ENCODE measurements at regions not wholly inside any gene's neighbourhood (a gene's known extent, or its start where the extent isn't known, plus 50 kb on each side); places are given as distances from the start of the nearest gene placed in this dataset.

DNA sequence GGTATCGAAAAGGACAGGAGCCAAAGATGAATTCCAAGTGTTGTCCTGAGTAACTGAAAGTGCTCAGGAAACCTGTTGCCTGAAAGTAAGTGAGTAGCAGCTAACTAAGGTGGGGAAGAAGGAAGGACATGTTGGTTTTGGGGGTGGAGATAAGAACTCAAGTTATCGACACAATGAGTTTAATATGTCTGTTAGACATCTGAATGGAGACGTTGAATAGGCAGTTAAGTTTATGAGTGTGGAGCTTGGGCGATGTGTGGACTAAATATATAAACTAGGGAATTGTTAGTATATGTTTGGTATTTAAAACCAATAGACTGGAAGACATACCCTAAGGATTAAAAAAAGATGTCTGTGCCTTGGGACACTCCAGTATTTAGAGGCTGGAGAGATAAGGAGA, 82.7 kb upstream of the ASIC2 start:
- no peak for DNase-seq
- TF ChIP-seq POLR2A (IDR thresholded peaks at IDR 0.05), result no peak
- TF ChIP-seq, protein P1, sequence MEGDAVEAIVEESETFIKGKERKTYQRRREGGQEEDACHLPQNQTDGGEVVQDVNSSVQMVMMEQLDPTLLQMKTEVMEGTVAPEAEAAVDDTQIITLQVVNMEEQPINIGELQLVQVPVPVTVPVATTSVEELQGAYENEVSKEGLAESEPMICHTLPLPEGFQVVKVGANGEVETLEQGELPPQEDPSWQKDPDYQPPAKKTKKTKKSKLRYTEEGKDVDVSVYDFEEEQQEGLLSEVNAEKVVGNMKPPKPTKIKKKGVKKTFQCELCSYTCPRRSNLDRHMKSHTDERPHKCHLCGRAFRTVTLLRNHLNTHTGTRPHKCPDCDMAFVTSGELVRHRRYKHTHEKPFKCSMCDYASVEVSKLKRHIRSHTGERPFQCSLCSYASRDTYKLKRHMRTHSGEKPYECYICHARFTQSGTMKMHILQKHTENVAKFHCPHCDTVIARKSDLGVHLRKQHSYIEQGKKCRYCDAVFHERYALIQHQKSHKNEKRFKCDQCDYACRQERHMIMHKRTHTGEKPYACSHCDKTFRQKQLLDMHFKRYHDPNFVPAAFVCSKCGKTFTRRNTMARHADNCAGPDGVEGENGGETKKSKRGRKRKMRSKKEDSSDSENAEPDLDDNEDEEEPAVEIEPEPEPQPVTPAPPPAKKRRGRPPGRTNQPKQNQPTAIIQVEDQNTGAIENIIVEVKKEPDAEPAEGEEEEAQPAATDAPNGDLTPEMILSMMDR (IDR thresholded peaks at IDR 0.05), result no peak
- H3K27ac ChIP-seq, result no peak overlapping the region
- H3K4me3 ChIP-seq, result no peak overlapping the region
- 84% methylated on average over 4 of the region's 4 CpGs for WGBS, 2 donors
- intact Hi-C loops (cut with DNase I; ENCODE audit: low total_unique reads), result no loop called here
- H3K36me3 ChIP-seq (ENCODE audit: low read depth, missing control alignments), result no peaks in the 10 kb centered on the region
- H3K4me1 ChIP-seq, result no peaks in the 10 kb centered on the region
- H3K9me3 ChIP-seq, result no peaks in the 10 kb centered on the region
- H3K27me3 ChIP-seq, result no peaks in the 10 kb centered on the region

DNA sequence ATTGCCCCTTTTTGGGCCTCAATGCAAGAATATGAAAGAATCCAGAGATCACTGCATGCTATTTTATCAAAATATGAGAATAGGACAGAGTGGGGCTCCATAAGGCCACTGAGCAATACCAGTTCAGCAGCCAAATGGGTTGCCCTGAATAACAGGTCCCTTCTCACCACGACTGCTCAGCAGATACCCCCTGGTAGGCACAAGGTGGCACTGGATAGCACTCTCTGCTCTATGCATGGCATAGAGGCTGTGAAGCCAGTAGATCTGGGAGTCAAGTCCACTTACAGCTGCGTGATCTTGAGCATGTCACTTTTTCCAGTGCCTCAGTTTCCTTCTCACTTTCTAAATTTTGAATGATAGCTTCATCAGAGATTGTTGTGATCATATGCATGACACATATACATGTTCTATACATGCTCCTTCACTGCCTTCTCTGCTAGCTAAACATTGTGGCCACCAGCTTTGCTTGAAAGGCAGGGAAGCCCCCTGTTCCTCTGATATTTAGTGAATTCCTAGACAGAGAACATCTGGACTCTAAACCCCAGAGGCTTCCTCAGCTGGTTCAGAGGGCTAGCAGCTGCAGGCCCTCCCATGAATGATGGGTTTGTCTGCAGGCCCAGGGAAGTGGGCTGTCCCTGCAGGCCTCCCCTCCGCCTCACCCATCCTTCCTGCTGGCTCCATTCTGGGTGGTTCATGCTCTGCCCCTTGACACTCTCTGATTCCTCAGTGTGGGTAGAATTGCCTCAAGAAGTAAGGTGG, 84.9 kb upstream of the ASIC2 start:
- intact Hi-C loops (cut with DNase I; ENCODE audit: low total_unique reads), result no loop called here
- Histone ChIP-seq H3K4me1 (no peaks in the 10 kb centered on the region), H3K4me3 (no peak overlapping the region), H3K27ac (no peak overlapping the region), H3K36me3 (ENCODE audit: low read depth, missing control alignments) (no peaks in the 10 kb centered on the region), H3K9me3 (no peaks in the 10 kb centered on the region), H3K27me3 (no peaks in the 10 kb centered on the region)
- 84 to 86% methylated on average over 3 of the region's 3 CpGs for WGBS, 2 donors
- DNase-seq, result peak; percentile 17
- TF ChIP-seq, protein P1 (IDR thresholded peaks at IDR 0.05), result no peak
- TF ChIP-seq POLR2A (IDR thresholded peaks at IDR 0.05), result no peak

DNA sequence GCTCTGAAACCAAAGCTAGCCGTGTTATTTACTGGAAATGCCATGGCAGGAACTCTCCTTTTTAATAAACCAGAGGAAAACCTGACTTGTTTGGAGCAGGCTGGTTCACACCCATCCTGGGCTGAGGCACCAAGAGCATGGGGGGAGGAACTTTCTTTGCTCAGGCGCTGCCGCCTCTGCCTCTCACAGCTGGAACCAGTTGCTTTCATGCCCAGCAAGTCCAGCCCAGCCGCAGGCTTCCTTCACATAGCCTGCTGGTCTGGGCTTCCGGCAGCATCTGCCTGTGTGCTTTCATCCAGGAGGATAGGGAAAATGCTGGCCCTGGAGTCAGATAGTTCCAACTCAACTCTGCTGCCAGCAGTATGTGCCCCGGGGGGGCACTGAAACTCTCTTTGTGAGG, 88.1 kb upstream of the ASIC2 start:
- intact Hi-C loops (cut with DNase I; ENCODE audit: low total_unique reads), result no loop called here
- WGBS, 2 donors, result 48 to 50% methylated on average over 2 to 6 of the region's 6 CpGs
- Histone ChIP-seq H3K27me3 (no peaks in the 10 kb centered on the region), H3K27ac (no peak overlapping the region), H3K36me3 (ENCODE audit: low read depth, missing control alignments) (no peaks in the 10 kb centered on the region), H3K9me3 (no peaks in the 10 kb centered on the region), H3K4me1 (no peaks in the 10 kb centered on the region), H3K4me3 (no peak overlapping the region)
- TF ChIP-seq POLR2A (IDR thresholded peaks at IDR 0.05), result no peak
- TF ChIP-seq, protein P1 (IDR thresholded peaks at IDR 0.05), result no peak
- no peak for DNase-seq

DNA sequence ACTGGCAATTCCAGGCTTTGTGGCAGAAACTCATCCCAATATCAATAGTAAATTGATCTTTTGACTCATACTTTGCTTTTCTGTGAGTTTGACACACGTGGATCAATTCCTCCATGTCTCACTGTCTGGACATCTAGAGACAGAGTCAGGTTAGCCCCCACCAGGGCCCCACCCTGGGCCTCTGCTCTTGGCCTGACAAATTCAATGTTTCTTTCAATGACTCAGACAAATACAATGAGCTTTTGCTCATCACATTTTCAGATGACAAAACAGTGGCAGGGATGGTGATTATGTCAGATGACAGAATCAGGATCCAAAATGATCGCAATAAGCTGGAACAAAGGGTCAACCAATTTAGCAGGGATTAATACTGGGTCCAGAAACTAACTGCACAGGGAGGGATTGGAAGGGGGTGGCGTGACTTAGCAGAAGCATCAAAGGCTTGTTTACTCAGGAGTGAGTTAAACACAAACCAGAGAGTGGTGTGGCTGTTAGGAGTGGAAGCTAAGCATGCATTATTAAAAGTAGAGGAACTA, 90.5 kb upstream of the ASIC2 start:
- H3K36me3 ChIP-seq (ENCODE audit: low read depth, missing control alignments), result no peaks in the 10 kb centered on the region
- no peaks in the 10 kb centered on the region for H3K4me1 ChIP-seq
- H3K27ac ChIP-seq, result no peak overlapping the region
- no peak overlapping the region for H3K4me3 ChIP-seq
- no peaks in the 10 kb centered on the region for H3K9me3 ChIP-seq
- DNase-seq, result no peak
- WGBS, 2 donors, result 87 to 88% methylated on average over 3 of the region's 3 CpGs
- intact Hi-C loops (cut with DNase I; ENCODE audit: low total_unique reads), result no loop called here
- H3K27me3 ChIP-seq, result no peaks in the 10 kb centered on the region
- TF ChIP-seq, protein P1 (IDR thresholded peaks at IDR 0.05), result no peak
- no peak for TF ChIP-seq POLR2A (IDR thresholded peaks at IDR 0.05)

DNA sequence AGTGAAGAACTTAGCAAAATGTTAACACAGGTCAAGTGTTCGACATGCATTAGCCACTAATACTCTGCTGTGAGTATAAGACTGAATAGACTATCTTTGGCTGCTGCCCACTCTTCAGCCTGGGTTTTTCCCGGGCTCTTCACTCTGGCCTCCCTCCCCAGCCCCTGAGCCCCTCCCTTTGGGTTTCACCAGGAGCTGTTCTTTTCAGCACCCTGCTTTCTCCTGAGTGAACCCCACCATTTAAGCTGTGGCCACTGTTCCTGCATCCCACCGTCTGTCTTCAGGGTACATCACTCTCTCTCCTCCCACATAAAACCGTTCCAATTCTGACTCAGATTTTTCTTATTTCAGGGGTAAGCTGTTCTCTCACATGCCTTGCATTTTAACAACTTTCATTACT, 92.0 kb upstream of the ASIC2 start:
- H3K27ac ChIP-seq, result no peak overlapping the region
- DNase-seq, result no peak
- no peaks in the 10 kb centered on the region for H3K4me1 ChIP-seq
- WGBS, 2 donors, result 35 to 37% methylated on average over 4 of the region's 4 CpGs
- intact Hi-C loops (cut with DNase I; ENCODE audit: low total_unique reads), result no loop called here
- no peak overlapping the region for H3K4me3 ChIP-seq
- no peaks in the 10 kb centered on the region for H3K27me3 ChIP-seq
- no peaks in the 10 kb centered on the region for H3K36me3 ChIP-seq (ENCODE audit: low read depth, missing control alignments)
- TF ChIP-seq POLR2A (IDR thresholded peaks at IDR 0.05), result no peak
- TF ChIP-seq, protein P1 (IDR thresholded peaks at IDR 0.05), result no peak
- no peaks in the 10 kb centered on the region for H3K9me3 ChIP-seq

Measured in testis (tissue), 2 donors.